Bronchial epithelial cell (primary cell): ENCODE measurements at regions not wholly inside any gene's neighbourhood (a gene's known extent, or its start where the extent isn't known, plus 50 kb on each side); places are given as distances from the start of the nearest gene placed in this dataset.
A peak's percentile ranks its signal among the peaks of the same experiment; 100 is the strongest.

Experiments
- DNase-seq: peaks from one replicate; pipeline ENCODE4 v3.0.0-alpha.2; 2010; ENCODE audit warnings: low read depth
- FAIRE-seq: peaks from 2 replicates; lab custom pipeline; 2011; peaks lifted over from hg19 to GRCh38; lab: Jason Lieb, UNC
- H3K27me3 ChIP-seq: 2 replicates; pipeline ENCODE4 v1.5.1; 2011; ENCODE audit warnings: low read length; ENCODE audit not compliant: control insufficient read depth, insufficient read depth
- H3K36me3 ChIP-seq: 2 replicates; pipeline ENCODE4 v1.5.1; 2011; ENCODE audit warnings: low read length; ENCODE audit not compliant: control insufficient read depth, insufficient read depth
- H3K4me3 ChIP-seq: 2 replicates; pipeline ENCODE4 v1.5.1; 2011; ENCODE audit warnings: mild to moderate bottlenecking, low read depth, low read length, control low read depth
- CTCF ChIP-seq: IDR thresholded peaks from 2 replicates; pipeline ENCODE4 v1.5.1; 2011; ENCODE audit warnings: mild to moderate bottlenecking, moderate library complexity, low read length, control low read depth, inconsistent platforms; ENCODE audit not compliant: insufficient read depth, severe bottlenecking

GRCh38 chr9:17859987-17860386, 281.1 kb downstream of the SH3GL2 start:
- no peaks in the 10 kb centered on the region for H3K36me3 ChIP-seq
- H3K4me3 ChIP-seq = no peak overlapping the region
- FAIRE-seq = no peak
- TF ChIP-seq CTCF = no peak
- DNase-seq = no peak
- no peaks in the 10 kb centered on the region for H3K27me3 ChIP-seq

- Histone ChIP-seq H3K36me3 (no peaks in the 10 kb centered on the region), H3K4me3 (no peak overlapping the region), H3K27me3 (no peaks in the 10 kb centered on the region)
- no peak for DNase-seq
- TF ChIP-seq CTCF = no peak
- peak; percentile 58 for FAIRE-seq
Measured at GRCh38 chr9:17862101-17862500, 283.2 kb downstream of the SH3GL2 start.

GRCh38 chr9:17862629-17863028, 283.8 kb downstream of the SH3GL2 start:
- no peak overlapping the region for H3K4me3 ChIP-seq
- no peak for TF ChIP-seq CTCF
- no peaks in the 10 kb centered on the region for H3K36me3 ChIP-seq
- no peaks in the 10 kb centered on the region for H3K27me3 ChIP-seq
- FAIRE-seq = no peak
- no peak for DNase-seq

- Histone ChIP-seq H3K36me3 (no peaks in the 10 kb centered on the region), H3K27me3 (no peaks in the 10 kb centered on the region), H3K4me3 (no peak overlapping the region)
- TF ChIP-seq CTCF = no peak
- DNase-seq (no peak), FAIRE-seq (no peak)
Measured at GRCh38 chr9:17863213-17863883, 284.5 kb downstream of the SH3GL2 start.

- Histone ChIP-seq H3K4me3 (no peak overlapping the region), H3K36me3 (no peaks in the 10 kb centered on the region), H3K27me3 (no peaks in the 10 kb centered on the region)
- FAIRE-seq (no peak), DNase-seq (no peak)
- no peak for TF ChIP-seq CTCF
Measured at GRCh38 chr9:17863924-17864323, 285.1 kb downstream of the SH3GL2 start.

- no peak for TF ChIP-seq CTCF
- no peaks in the 10 kb centered on the region for H3K27me3 ChIP-seq
- no peak for FAIRE-seq
Measured at GRCh38 chr9:17864951-17865350, 286.1 kb downstream of the SH3GL2 start.

More at GRCh38 chr9:17864951-17865350, 286.1 kb downstream of the SH3GL2 start:
- Histone ChIP-seq H3K36me3 (no peaks in the 10 kb centered on the region), H3K4me3 (no peak overlapping the region)
- DNase-seq = no peak
